Testis (tissue), 2 donors: ENCODE measurements at regions not wholly inside any gene's neighbourhood (a gene's known extent, or its start where the extent isn't known, plus 50 kb on each side); places are given as distances from the start of the nearest gene placed in this dataset.

ENCODE experiments used
- POLR2A ChIP-seq: fragments of 450-650 bp; IDR thresholded peaks from one replicate; pipeline ENCODE4 v1.6.1; 2017; ENCODE audit warnings: antibody characterized with exemption, mild to moderate bottlenecking, moderate library complexity
- TF ChIP-seq, protein P1 (sequence below), 3 experiments: fragments of 450-650 bp in 2 of 3; fragments of 200-600 bp in 1 of 3; sonication (generic) in 1 of 3; IDR thresholded peaks; one replicate each; pipeline ENCODE4 v1.5.1; 2016 to 2019; ENCODE audit warnings: antibody characterized with exemption in 3 of 3, mild to moderate bottlenecking in 2 of 3, moderate library complexity in 1 of 3

DNA sequence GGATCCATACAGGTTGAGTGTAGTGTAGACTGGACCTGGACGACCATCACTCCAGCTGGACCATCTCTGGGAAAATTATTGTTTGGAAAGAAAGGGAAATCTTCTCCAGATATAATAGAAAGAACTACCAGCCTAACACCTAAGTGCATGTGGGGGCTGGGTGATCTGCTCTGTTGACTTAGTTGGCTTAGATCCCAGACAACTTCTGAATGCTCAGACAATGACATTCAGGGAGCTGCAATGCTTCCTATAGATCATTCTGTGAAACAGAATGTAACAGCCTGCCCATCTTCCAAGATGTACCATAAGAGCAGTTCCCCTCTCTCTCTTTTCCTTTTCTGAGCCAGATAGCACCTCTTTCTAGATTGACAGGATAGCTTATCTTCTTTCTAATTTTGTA is 572.8 kb upstream of the STXBP6 start:
- TF ChIP-seq, protein P1, sequence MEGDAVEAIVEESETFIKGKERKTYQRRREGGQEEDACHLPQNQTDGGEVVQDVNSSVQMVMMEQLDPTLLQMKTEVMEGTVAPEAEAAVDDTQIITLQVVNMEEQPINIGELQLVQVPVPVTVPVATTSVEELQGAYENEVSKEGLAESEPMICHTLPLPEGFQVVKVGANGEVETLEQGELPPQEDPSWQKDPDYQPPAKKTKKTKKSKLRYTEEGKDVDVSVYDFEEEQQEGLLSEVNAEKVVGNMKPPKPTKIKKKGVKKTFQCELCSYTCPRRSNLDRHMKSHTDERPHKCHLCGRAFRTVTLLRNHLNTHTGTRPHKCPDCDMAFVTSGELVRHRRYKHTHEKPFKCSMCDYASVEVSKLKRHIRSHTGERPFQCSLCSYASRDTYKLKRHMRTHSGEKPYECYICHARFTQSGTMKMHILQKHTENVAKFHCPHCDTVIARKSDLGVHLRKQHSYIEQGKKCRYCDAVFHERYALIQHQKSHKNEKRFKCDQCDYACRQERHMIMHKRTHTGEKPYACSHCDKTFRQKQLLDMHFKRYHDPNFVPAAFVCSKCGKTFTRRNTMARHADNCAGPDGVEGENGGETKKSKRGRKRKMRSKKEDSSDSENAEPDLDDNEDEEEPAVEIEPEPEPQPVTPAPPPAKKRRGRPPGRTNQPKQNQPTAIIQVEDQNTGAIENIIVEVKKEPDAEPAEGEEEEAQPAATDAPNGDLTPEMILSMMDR (IDR thresholded peaks at IDR 0.05) = no peak
- TF ChIP-seq POLR2A = no peak
